AG04449 (cell line): ENCODE measurements at regions not wholly inside any gene's neighbourhood (a gene's known extent, or its start where the extent isn't known, plus 50 kb on each side); places are given as distances from the start of the nearest gene placed in this dataset.

Source experiments
- CTCF ChIA-PET: fragments of 350-600 bp; formaldehyde crosslinking; extraction: SDS; loops from one replicate; lab custom pipeline; 2021; ENCODE audit warnings: antibody characterized with exemption; lab: Yijun Ruan, JAX
- POLR2A ChIA-PET: fragments of 400-600, 350-600 bp; formaldehyde crosslinking; extraction: SDS; loops from one replicate; lab custom pipeline; 2020; ENCODE audit warnings: antibody characterized with exemption, inconsistent platforms; lab: Yijun Ruan, JAX
- DNase-seq: peaks from one replicate; pipeline ENCODE4 v3.0.0-alpha.2; 2010; ENCODE audit warnings: low read depth, low spot score
- H3K4me3 ChIP-seq: 2 replicates; pipeline ENCODE4 v1.5.1; 2011; ENCODE audit warnings: low read depth, mild to moderate bottlenecking, control low read depth, low read length
- TF ChIP-seq, protein P1 (sequence below): IDR thresholded peaks from one replicate; pipeline ENCODE4 v1.5.1; 2011; ENCODE audit warnings: mild to moderate bottlenecking, moderate library complexity, low read length, control low read depth, inconsistent platforms; ENCODE audit not compliant: insufficient read depth; ENCODE audit errors: missing control alignments

DNA sequence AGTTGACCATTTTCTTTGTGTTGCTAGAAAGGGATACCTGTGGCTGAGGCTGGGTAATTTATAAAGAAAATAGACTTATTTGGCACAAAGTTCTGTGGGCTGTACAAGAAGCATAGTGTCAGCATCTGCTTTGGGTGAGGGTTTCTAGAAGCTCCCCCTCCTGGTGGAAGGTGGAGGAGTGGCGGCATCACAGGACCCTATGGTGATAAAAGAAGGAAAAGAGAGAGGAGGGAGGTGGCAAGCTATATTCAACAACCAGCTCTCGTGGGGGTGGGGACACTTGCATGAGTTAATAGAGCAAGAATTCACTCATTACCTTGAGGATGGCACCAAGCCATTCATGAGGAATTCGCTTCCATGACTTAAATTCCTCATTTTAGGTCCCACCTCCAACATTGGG, 2041.4 kb upstream of the CDH9 start:
- DNase-seq = no peak
- TF ChIP-seq, protein P1, sequence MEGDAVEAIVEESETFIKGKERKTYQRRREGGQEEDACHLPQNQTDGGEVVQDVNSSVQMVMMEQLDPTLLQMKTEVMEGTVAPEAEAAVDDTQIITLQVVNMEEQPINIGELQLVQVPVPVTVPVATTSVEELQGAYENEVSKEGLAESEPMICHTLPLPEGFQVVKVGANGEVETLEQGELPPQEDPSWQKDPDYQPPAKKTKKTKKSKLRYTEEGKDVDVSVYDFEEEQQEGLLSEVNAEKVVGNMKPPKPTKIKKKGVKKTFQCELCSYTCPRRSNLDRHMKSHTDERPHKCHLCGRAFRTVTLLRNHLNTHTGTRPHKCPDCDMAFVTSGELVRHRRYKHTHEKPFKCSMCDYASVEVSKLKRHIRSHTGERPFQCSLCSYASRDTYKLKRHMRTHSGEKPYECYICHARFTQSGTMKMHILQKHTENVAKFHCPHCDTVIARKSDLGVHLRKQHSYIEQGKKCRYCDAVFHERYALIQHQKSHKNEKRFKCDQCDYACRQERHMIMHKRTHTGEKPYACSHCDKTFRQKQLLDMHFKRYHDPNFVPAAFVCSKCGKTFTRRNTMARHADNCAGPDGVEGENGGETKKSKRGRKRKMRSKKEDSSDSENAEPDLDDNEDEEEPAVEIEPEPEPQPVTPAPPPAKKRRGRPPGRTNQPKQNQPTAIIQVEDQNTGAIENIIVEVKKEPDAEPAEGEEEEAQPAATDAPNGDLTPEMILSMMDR = no peak
- ChIA-PET CTCF (no interaction called here), POLR2A (no interaction called here)
- no peak overlapping the region for H3K4me3 ChIP-seq

DNA sequence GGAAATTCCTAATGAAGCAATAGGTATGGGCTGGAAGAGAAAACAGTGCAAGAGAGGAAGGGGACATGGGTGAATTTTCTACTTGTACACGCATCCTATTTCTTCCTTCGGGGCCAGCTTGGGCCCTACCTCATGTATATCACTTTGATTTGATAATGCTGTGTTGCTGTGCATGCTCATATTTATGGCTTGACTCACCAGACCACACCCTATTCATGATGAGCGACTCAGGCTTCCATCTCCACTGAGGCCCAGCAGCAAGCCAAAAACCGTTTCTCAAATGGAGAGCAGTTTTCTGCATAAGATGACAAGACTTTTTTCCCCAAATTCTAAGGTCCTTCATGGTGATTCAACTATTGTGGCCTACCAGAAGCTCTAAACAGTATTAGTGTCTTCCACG, 2039.1 kb upstream of the CDH9 start:
- TF ChIP-seq, protein P1 = no peak
- H3K4me3 ChIP-seq = no peak overlapping the region
- ChIA-PET CTCF (no interaction called here), POLR2A (no interaction called here)
- DNase-seq = no peak

DNA sequence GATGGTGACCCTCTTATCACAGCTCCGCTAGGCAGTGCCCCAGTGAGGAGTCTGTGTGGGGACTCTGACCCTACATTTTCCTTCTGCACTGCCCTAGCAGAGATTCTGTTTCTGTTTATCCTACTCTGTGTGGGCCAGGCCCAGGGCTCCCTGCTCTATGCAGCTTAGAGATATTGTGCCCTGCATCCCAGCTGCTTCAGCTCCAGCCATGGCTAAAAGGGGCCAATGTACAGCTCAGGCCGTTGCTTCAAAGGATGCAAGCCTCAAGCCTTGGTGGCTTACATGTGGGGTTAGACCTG, 2030.7 kb upstream of the CDH9 start:
- POLR2A ChIA-PET = no interaction called here
- TF ChIP-seq, protein P1 = no peak
- H3K4me3 ChIP-seq = no peak overlapping the region
- CTCF ChIA-PET = no interaction called here
- DNase-seq = no peak

DNA sequence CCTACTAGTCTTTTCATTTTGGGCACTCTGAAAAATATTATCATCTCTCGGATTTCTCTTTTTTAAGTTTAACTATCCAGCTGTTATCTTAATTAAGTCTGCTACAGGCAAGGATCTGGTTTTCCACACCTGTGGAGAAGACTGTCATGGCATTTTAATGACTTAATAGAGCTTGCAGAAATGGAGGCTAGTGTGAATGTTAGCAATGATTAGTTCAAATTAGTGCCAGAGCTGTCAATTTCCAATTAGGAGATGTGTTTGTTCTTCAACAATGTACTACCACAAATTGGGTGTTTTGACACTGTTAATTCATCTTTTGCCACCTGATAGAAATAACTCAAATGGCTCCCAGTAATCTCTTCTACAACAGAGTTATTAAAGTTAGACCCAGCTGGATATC, 2023.0 kb upstream of the CDH9 start:
- ChIA-PET CTCF (no interaction called here), POLR2A (no interaction called here)
- H3K4me3 ChIP-seq = no peak overlapping the region
- TF ChIP-seq, protein P1 = no peak
- no peak for DNase-seq

DNA sequence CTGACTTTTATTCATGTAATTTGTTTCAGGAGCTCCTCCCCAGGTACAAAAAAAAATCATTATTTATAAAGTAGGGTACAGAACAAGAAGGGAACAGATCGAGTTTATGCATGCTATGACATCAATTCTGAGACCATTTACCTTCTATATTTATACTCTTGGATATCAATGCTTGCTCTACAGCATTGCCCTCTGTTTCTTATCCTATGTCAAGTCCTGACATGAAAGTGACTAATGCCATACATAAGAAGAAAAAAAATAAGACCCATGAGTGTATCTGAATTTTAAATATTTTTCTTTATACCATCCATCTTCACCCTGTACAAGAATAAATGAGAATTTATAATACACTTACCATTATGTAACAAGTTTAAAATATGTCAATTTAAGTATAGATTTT, 2016.3 kb upstream of the CDH9 start:
- TF ChIP-seq, protein P1 = no peak
- ChIA-PET CTCF (no interaction called here), POLR2A (no interaction called here)
- DNase-seq = no peak
- H3K4me3 ChIP-seq = no peak overlapping the region

DNA sequence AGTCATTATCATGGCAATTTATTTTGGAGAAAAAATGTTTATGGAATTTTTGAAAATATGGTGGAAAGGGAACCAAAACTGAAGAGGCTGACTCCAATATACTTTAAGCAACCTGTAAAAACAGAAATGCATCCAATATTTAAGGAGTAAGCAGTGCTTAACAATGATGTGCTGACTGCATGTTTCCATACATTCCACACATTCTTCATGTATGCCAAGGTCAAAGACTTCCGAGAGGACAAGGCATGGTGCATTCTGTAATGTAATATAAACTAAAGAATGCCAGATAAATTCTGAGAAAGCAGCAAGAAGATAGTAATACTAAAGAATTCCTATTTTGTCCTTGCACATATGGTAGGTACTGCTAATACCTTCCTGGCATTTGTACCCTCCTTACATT, 2015.9 kb upstream of the CDH9 start:
- no peak overlapping the region for H3K4me3 ChIP-seq
- CTCF ChIA-PET = no interaction called here
- TF ChIP-seq, protein P1 = no peak
- DNase-seq = no peak
- POLR2A ChIA-PET = no interaction called here
